HCT116 (cell line): ENCODE measurements at regions not wholly inside any gene's neighbourhood (a gene's known extent, or its start where the extent isn't known, plus 50 kb on each side); places are given as distances from the start of the nearest gene placed in this dataset.

Experiments
- ATAC-seq: fragments of 200-7000 bp; cut with Tn5 transposase; 2 replicates; pipeline ENCODE4 v1.9.1; 2020; ENCODE audit warnings: mild to moderate bottlenecking, moderate library complexity
- BruUV-seq: library from RNA; stranded (reverse); fragments of 400-500 nt; replicated peaks from 2 replicates; lab custom pipeline; 2021; lab: Mats Ljungman, UMichigan
- CTCF ChIA-PET: fragments of 300-600 bp; sonication (Branson Sonifier 250); formaldehyde crosslinking; loops from one replicate; lab custom pipeline; 2021; ENCODE audit warnings: antibody characterized with exemption; lab: Charles Lee
- POLR2A ChIA-PET: fragments of 300-600, 350-600 bp; sonication (Branson Sonifier 250); formaldehyde crosslinking; loops from one replicate; lab custom pipeline; 2021; ENCODE audit warnings: antibody characterized with exemption; lab: Charles Lee
- RAD21 ChIA-PET, 2 experiments: fragments of 300-600 bp; sonication (Branson Sonifier 250); formaldehyde crosslinking; loops; one replicate each; lab custom pipeline; 2023; ENCODE audit warnings: low total read pairs in 2 of 2; ENCODE audit not compliant: uncharacterized antibody in 2 of 2, unreplicated experiment in 2 of 2, low non-redundant PET in 1 of 2; lab: Charles Lee
- DNase-seq: peaks from one replicate; pipeline ENCODE4 v3.0.0-alpha.2; 2010; ENCODE audit warnings: low read depth, low spot score
- H2AFZ ChIP-seq: fragments of 200-600 bp; shearing (Covaris generic), sonication (generic); 2 replicates; pipeline ENCODE4 v1.6.1; 2017; ENCODE audit warnings: low read depth, mixed run types, mixed read lengths, antibody characterized with exemption, low read length; ENCODE audit not compliant: poor library complexity, severe bottlenecking
- H3K27ac ChIP-seq: 2 replicates; pipeline ENCODE4 v1.5.1; 2012; ENCODE audit warnings: low read depth, low read length
- H3K27me3 ChIP-seq: fragments of 200-600 bp; sonication (generic); 2 replicates; pipeline ENCODE4 v1.6.1; 2016; ENCODE audit warnings: mixed run types, low read length, mixed read lengths; ENCODE audit not compliant: insufficient read depth
- H3K36me3 ChIP-seq, 2 experiments: fragments of 200-500 bp in 1 of 2; fragments of 200-600 bp in 1 of 2; sonication (Bioruptor generic) in 1 of 2; sonication (generic) in 1 of 2; 2 replicates each; pipeline versions ENCODE4 v1.5.1 to v1.6.1; 2014 to 2016; ENCODE audit warnings: low read length in 2 of 2, inconsistent platforms in 1 of 2, mixed read lengths in 1 of 2, mixed run types in 1 of 2; ENCODE audit not compliant: insufficient read depth in 2 of 2, control insufficient read depth in 1 of 2
- H3K4me1 ChIP-seq, 2 experiments: fragments of 200-600 bp in 1 of 2; sonication (generic) in 1 of 2; 2 replicates each; pipeline versions ENCODE4 v1.5.1 to v1.6.1; 2012 to 2017; ENCODE audit warnings: low read length in 2 of 2, inconsistent platforms in 1 of 2, mild to moderate bottlenecking in 1 of 2, mixed read lengths in 1 of 2, mixed run types in 1 of 2, moderate library complexity in 1 of 2; ENCODE audit not compliant: insufficient read depth in 2 of 2, control insufficient read depth in 1 of 2
- H3K4me2 ChIP-seq: fragments of 200-600 bp; sonication (generic); 2 replicates; pipeline ENCODE4 v1.6.1; 2017; ENCODE audit warnings: mixed run types, low read length, mixed read lengths
- H3K4me3 ChIP-seq, 2 experiments: fragments of 200-600 bp in 1 of 2; sonication (generic) in 1 of 2; replicated peaks in 1 of 2; 2 replicates each; pipeline ENCODE4 v1.5.1; 2011 to 2016; ENCODE audit warnings: low read length in 2 of 2, control low read depth in 1 of 2, low read depth in 1 of 2, mild to moderate bottlenecking in 1 of 2, mixed read lengths in 1 of 2, mixed run types in 1 of 2
- H3K79me2 ChIP-seq: fragments of 200-600 bp; sonication (generic); 2 replicates; pipeline ENCODE4 v1.6.1; 2017; ENCODE audit warnings: mild to moderate bottlenecking, mixed run types, low read length, moderate library complexity, mixed read lengths; ENCODE audit not compliant: insufficient read depth
- H3K9ac ChIP-seq: fragments of 200-600 bp; sonication (generic); 2 replicates; pipeline ENCODE4 v1.6.1; 2016; ENCODE audit warnings: low read length, mixed read lengths
- H3K9me2 ChIP-seq: fragments of 200-600 bp; sonication (generic), shearing (Covaris generic); 2 replicates; pipeline ENCODE4 v1.6.1; 2017; ENCODE audit warnings: mixed run types, mild to moderate bottlenecking, moderate library complexity; ENCODE audit not compliant: insufficient read depth
- H3K9me3 ChIP-seq, 2 experiments: fragments of 200-500 bp in 1 of 2; fragments of 200-600 bp in 1 of 2; sonication (Bioruptor generic) in 1 of 2; sonication (generic) in 1 of 2; 2 replicates each; pipeline ENCODE4 v1.6.1; 2014 to 2017; ENCODE audit warnings: low read length in 2 of 2, mixed read lengths in 2 of 2, inconsistent platforms in 1 of 2, low read depth in 1 of 2, mild to moderate bottlenecking in 1 of 2, mixed run types in 1 of 2, moderate library complexity in 1 of 2; ENCODE audit not compliant: control insufficient read depth in 1 of 2, insufficient read depth in 1 of 2
- H4K20me1 ChIP-seq: fragments of 200-600 bp; sonication (generic), shearing (Covaris generic); 2 replicates; pipeline ENCODE4 v1.6.1; 2017; ENCODE audit warnings: mixed run types, mild to moderate bottlenecking, moderate library complexity; ENCODE audit not compliant: insufficient read depth
- CTCF ChIP-seq, 3 experiments: fragments of 200-600 bp in 1 of 3; sonication (generic) in 1 of 3; IDR thresholded peaks in 2 of 3; conservative IDR thresholded peaks in 1 of 3; 2 replicates each; pipeline ENCODE4 v1.5.1; 2012 to 2017; ENCODE audit warnings: low read depth in 2 of 3, low read length in 2 of 3, antibody characterized with exemption in 1 of 3, borderline replicate concordance in 1 of 3, control low read depth in 1 of 3, mild to moderate bottlenecking in 1 of 3, mixed read lengths in 1 of 3, mixed run types in 1 of 3, moderate library complexity in 1 of 3; ENCODE audit not compliant: insufficient read depth in 1 of 3
- EGR1 ChIP-seq: IDR thresholded peaks from 2 replicates; pipeline ENCODE4 v1.6.1; 2012; ENCODE audit warnings: low read depth
- ELF1 ChIP-seq: IDR thresholded peaks from 2 replicates; pipeline ENCODE4 v1.6.1; 2012; ENCODE audit warnings: low read depth, borderline replicate concordance
- EZH2 ChIP-seq: fragments of 200-600 bp; sonication (generic); IDR thresholded peaks from 2 replicates; pipeline ENCODE4 v1.6.1; 2017; ENCODE audit warnings: antibody characterized with exemption, mixed run types
- FOSL1 ChIP-seq: IDR thresholded peaks from 2 replicates; pipeline ENCODE4 v1.6.1; 2012; ENCODE audit warnings: low read depth
- JUND ChIP-seq: IDR thresholded peaks from 2 replicates; pipeline ENCODE4 v1.6.1; 2012
- POLR2AphosphoS5 ChIP-seq: IDR thresholded peaks from 2 replicates; pipeline ENCODE4 v1.6.1; 2011; ENCODE audit warnings: mild to moderate bottlenecking, low read depth, low read length, moderate library complexity
- RAD21 ChIP-seq: IDR thresholded peaks from 2 replicates; pipeline ENCODE4 v1.6.1; 2012; ENCODE audit warnings: low read depth, mild to moderate bottlenecking
- REST ChIP-seq: IDR thresholded peaks from 2 replicates; pipeline ENCODE4 v1.6.1; 2012; ENCODE audit warnings: low read depth
- SIN3A ChIP-seq: IDR thresholded peaks from 2 replicates; pipeline ENCODE4 v1.6.1; 2012; ENCODE audit warnings: low read depth
- SRF ChIP-seq: IDR thresholded peaks from 2 replicates; pipeline ENCODE4 v1.6.1; 2012; ENCODE audit warnings: low read depth
- TCF7L2 ChIP-seq: IDR thresholded peaks from 2 replicates; pipeline ENCODE4 v1.7.0; 2011; ENCODE audit warnings: borderline replicate concordance, inconsistent platforms; ENCODE audit not compliant: insufficient read depth, insufficient read length; ENCODE audit errors: extremely low read depth
- ZFX ChIP-seq: fragments of 450-650 bp; IDR thresholded peaks from 2 replicates; pipeline ENCODE4 v1.6.1; 2017
- intact Hi-C: fragments of 100-400 bp; cut with micrococcal nuclease; formaldehyde crosslinking; loops from 2 replicates; pipeline ENCODE4 v1.10.0; 2022

- H3K27ac ChIP-seq, result no peak overlapping the region
- ChIA-PET RAD21 (no interaction called here), POLR2A (no interaction called here), CTCF (no interaction called here)
- no peak for ATAC-seq
- no peaks in the 10 kb centered on the region for H3K4me1 ChIP-seq
- no peaks in the 10 kb centered on the region for H4K20me1 ChIP-seq
- no peak for TF ChIP-seq POLR2AphosphoS5
- TF ChIP-seq SIN3A, result no peak
- no peak for TF ChIP-seq EZH2
- no peak for TF ChIP-seq TCF7L2
- no peak for TF ChIP-seq ZFX
- no peak for TF ChIP-seq REST
- TF ChIP-seq FOSL1, result no peak
- no peak for TF ChIP-seq SRF
- TF ChIP-seq EGR1, result no peak
- no peak for TF ChIP-seq ELF1
- TF ChIP-seq CTCF (IDR thresholded peaks at IDR 0.05 in 2 of 3, conservative IDR thresholded peaks at IDR 0.05 in 1 of 3; ENCODE audit: borderline replicate concordance in 1 of 3, insufficient read depth in 1 of 3, low read depth in 2 of 3, low read length in 2 of 3), result no peak
- TF ChIP-seq RAD21, result no peak
- TF ChIP-seq JUND, result no peak
- no peaks in the 10 kb centered on the region for H3K27me3 ChIP-seq
- H3K9me3 ChIP-seq, result peaks cover 9 to 16% of the 10 kb centered on the region in 2 experiments; a peak in 2 of 4 replicates
- no peak for DNase-seq
- H3K9ac ChIP-seq, result no peak overlapping the region
- intact Hi-C loops, result no loop called here
- H3K36me3 ChIP-seq, result no peaks in the 10 kb centered on the region
- H3K4me3 ChIP-seq, result no peak overlapping the region
- H3K9me2 ChIP-seq, result no peaks in the 10 kb centered on the region
- no peak overlapping the region for H3K4me2 ChIP-seq
- no TSS peak for BruUV-seq
- no peak overlapping the region for H2AFZ ChIP-seq
- H3K79me2 ChIP-seq, result no peaks in the 10 kb centered on the region
These were observed 782.4 kb upstream of the ROBO1 start for GRCh38 chr3:80550174-80550573.
